GM23338 (cell line): ENCODE measurements at regions not wholly inside any gene's neighbourhood (a gene's known extent, or its start where the extent isn't known, plus 50 kb on each side); places are given as distances from the start of the nearest gene placed in this dataset.
"Not testable (repeated sequence)": the region's sequence is repeated elsewhere in the genome, so short reads cannot be mapped to it uniquely, and the experiment has no call there.

Source experiments
- ATAC-seq: fragments of 200-7000 bp; cut with Tn5 transposase; 3 replicates; pipeline ENCODE4 v1.9.1; 2020
- DNase-seq: peaks from one replicate; pipeline ENCODE4 v3.0.0-alpha.2; 2015; ENCODE audit warnings: low spot score
- H2AFZ ChIP-seq: fragments of 200-600 bp; sonication (generic); 2 replicates; pipeline ENCODE4 v1.8.0; 2016; ENCODE audit warnings: antibody characterized with exemption, mild to moderate bottlenecking, moderate library complexity
- H3F3A ChIP-seq: fragments of 200-600 bp; sonication (generic); replicated peaks from 2 replicates; pipeline ENCODE4 v1.8.0; 2017; ENCODE audit warnings: antibody characterized with exemption, mixed run types, low read depth
- H3K27ac ChIP-seq: fragments of 200-600 bp; sonication (generic); 2 replicates; pipeline ENCODE4 v1.6.1; 2016; ENCODE audit warnings: low read depth
- H3K27me3 ChIP-seq: fragments of 200-600 bp; sonication (generic); 2 replicates; pipeline ENCODE4 v1.8.0; 2016; ENCODE audit warnings: mild to moderate bottlenecking, mixed run types, moderate library complexity; ENCODE audit not compliant: insufficient read depth
- H3K36me3 ChIP-seq: fragments of 200-600 bp; sonication (generic); 2 replicates; pipeline ENCODE4 v1.8.0; 2016; ENCODE audit warnings: mild to moderate bottlenecking; ENCODE audit not compliant: insufficient read depth
- H3K4me1 ChIP-seq: fragments of 200-600 bp; sonication (generic); 2 replicates; pipeline ENCODE4 v1.8.0; 2016; ENCODE audit warnings: mild to moderate bottlenecking, moderate library complexity; ENCODE audit not compliant: insufficient read depth
- H3K4me2 ChIP-seq: fragments of 200-600 bp; sonication (generic); 2 replicates; pipeline ENCODE4 v1.7.1; 2017; ENCODE audit warnings: mixed run types
- H3K4me3 ChIP-seq: fragments of 200-600 bp; sonication (generic); 2 replicates; pipeline ENCODE4 v1.6.1; 2016; ENCODE audit warnings: mixed run types
- H3K79me2 ChIP-seq: fragments of 200-600 bp; sonication (generic); replicated peaks from 2 replicates; pipeline ENCODE4 v1.8.0; 2017; ENCODE audit warnings: mild to moderate bottlenecking; ENCODE audit not compliant: insufficient read depth
- H3K9me2 ChIP-seq: fragments of 200-600 bp; sonication (generic); 2 replicates; pipeline ENCODE4 v1.8.0; 2017; ENCODE audit not compliant: insufficient read depth
- H4K20me1 ChIP-seq: fragments of 200-600 bp; sonication (generic); replicated peaks from 2 replicates; pipeline ENCODE4 v1.8.0; 2017; ENCODE audit warnings: mild to moderate bottlenecking; ENCODE audit not compliant: insufficient read depth
- H3K27ac Mint-ChIP-seq: 2 replicates; pipeline ENCODE4 v1.8.0; 2020; ENCODE audit warnings: inconsistent platforms, mild to moderate bottlenecking, moderate library complexity, mixed read lengths
- H3K27me3 Mint-ChIP-seq: 3 replicates; pipeline ENCODE4 v1.8.0; 2022; ENCODE audit warnings: low read depth, mild to moderate bottlenecking, moderate library complexity, mixed read lengths, inconsistent platforms; ENCODE audit not compliant: insufficient read depth, poor library complexity
- H3K36me3 Mint-ChIP-seq: 3 replicates; pipeline ENCODE4 v1.8.0; 2021; ENCODE audit warnings: low read depth, mild to moderate bottlenecking, inconsistent platforms, moderate library complexity, mixed read lengths
- H3K4me1 Mint-ChIP-seq: 3 replicates; pipeline ENCODE4 v1.8.0; 2020; ENCODE audit warnings: mild to moderate bottlenecking, inconsistent platforms, mixed read lengths
- H3K4me3 Mint-ChIP-seq: 3 replicates; pipeline ENCODE4 v1.8.0; 2021; ENCODE audit warnings: moderate library complexity, mild to moderate bottlenecking, inconsistent platforms, mixed read lengths
- H3K9me3 Mint-ChIP-seq: 3 replicates; pipeline ENCODE4 v1.8.0; 2020; ENCODE audit warnings: moderate library complexity, mild to moderate bottlenecking, inconsistent platforms, mixed read lengths

GRCh38 chr17:15866015-15866414 is 78.9 kb upstream of the ADORA2B start:
- not testable (repeated sequence) for H3K27me3 Mint-ChIP-seq, H3K4me1 ChIP-seq, H2AFZ ChIP-seq, H3K4me2 ChIP-seq, H3K27ac Mint-ChIP-seq, H3K9me3 Mint-ChIP-seq, H3K27ac ChIP-seq, H3K36me3 Mint-ChIP-seq, H3K4me3 Mint-ChIP-seq, H3K36me3 ChIP-seq, H3K9me2 ChIP-seq, H4K20me1 ChIP-seq, H3K27me3 ChIP-seq, H3K4me1 Mint-ChIP-seq, DNase-seq, ATAC-seq, H3K79me2 ChIP-seq, H3K4me3 ChIP-seq, H3F3A ChIP-seq

GRCh38 chr17:15867331-15867730 is 77.6 kb upstream of the ADORA2B start:
- H3F3A ChIP-seq, ATAC-seq, H2AFZ ChIP-seq, H4K20me1 ChIP-seq, H3K27ac ChIP-seq, H3K4me1 ChIP-seq, H3K27me3 Mint-ChIP-seq, H3K4me1 Mint-ChIP-seq, H3K36me3 Mint-ChIP-seq, H3K4me2 ChIP-seq, H3K36me3 ChIP-seq, DNase-seq, H3K27ac Mint-ChIP-seq, H3K9me3 Mint-ChIP-seq, H3K4me3 ChIP-seq, H3K9me2 ChIP-seq, H3K27me3 ChIP-seq, H3K4me3 Mint-ChIP-seq, H3K79me2 ChIP-seq: not testable (repeated sequence)

DNA sequence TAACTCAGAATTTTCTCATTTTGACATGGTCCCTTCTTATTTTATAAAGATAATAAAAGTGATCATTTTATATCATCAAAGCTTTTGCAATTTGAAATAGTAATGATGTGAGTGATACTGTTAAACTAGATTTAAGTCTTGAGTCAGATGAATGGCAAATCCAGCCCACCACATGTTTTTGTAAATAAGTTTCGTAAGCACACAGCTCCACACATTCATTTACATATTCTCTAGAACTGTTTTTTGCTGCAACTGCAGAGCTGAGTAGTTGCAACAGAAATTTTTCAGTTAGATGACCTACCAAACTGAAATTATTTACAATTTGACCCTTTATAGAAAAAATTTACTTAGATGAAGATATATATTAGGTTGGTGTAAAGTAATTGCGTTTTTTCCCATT is 75.1 kb upstream of the ADORA2B start:
- H3K36me3 Mint-ChIP-seq, H3K4me3 Mint-ChIP-seq, H3K36me3 ChIP-seq, H3K27me3 ChIP-seq, H3K27ac Mint-ChIP-seq, H3K9me2 ChIP-seq, ATAC-seq, H3K4me3 ChIP-seq, DNase-seq, H3K27me3 Mint-ChIP-seq, H3K4me1 ChIP-seq, H2AFZ ChIP-seq, H3F3A ChIP-seq, H4K20me1 ChIP-seq, H3K27ac ChIP-seq, H3K9me3 Mint-ChIP-seq, H3K4me1 Mint-ChIP-seq, H3K79me2 ChIP-seq, H3K4me2 ChIP-seq: not testable (repeated sequence)

GRCh38 chr17:15872677-15873076 is 72.3 kb upstream of the ADORA2B start:
- not testable (repeated sequence) for H2AFZ ChIP-seq, H3K27me3 Mint-ChIP-seq, H3K9me3 Mint-ChIP-seq, H3K27ac ChIP-seq, H3K27ac Mint-ChIP-seq, H3K4me1 ChIP-seq, H3K4me3 ChIP-seq, H3K4me3 Mint-ChIP-seq, H3K4me2 ChIP-seq, H3K4me1 Mint-ChIP-seq, ATAC-seq, H3K36me3 ChIP-seq, DNase-seq, H3K27me3 ChIP-seq, H3K9me2 ChIP-seq, H3K36me3 Mint-ChIP-seq, H4K20me1 ChIP-seq, H3F3A ChIP-seq, H3K79me2 ChIP-seq

- not testable (repeated sequence) for ATAC-seq
Measured at GRCh38 chr17:15877882-15878500, 66.9 kb upstream of the ADORA2B start.

More at GRCh38 chr17:15877882-15878500, 66.9 kb upstream of the ADORA2B start:
- not testable (repeated sequence) for DNase-seq, H3K27me3 Mint-ChIP-seq, H3K27ac ChIP-seq, H3K27ac Mint-ChIP-seq, H3K27me3 ChIP-seq, H3K9me2 ChIP-seq, H4K20me1 ChIP-seq, H3K79me2 ChIP-seq, H3K4me2 ChIP-seq, H3K4me3 Mint-ChIP-seq, H3K4me3 ChIP-seq, H3K36me3 Mint-ChIP-seq, H3F3A ChIP-seq, H3K36me3 ChIP-seq, H3K4me1 ChIP-seq, H3K9me3 Mint-ChIP-seq, H3K4me1 Mint-ChIP-seq
- H2AFZ ChIP-seq = 0 out of 2 replicates have a peak overlapping the region, but pooled peaks have one; percentile 47
